HEK293 (cell line): ENCODE measurements at regions not wholly inside any gene's neighbourhood (a gene's known extent, or its start where the extent isn't known, plus 50 kb on each side); places are given as distances from the start of the nearest gene placed in this dataset.

Source experiments
- RBAK ChIP-seq: fragments of 450-650 bp; formaldehyde crosslinking; IDR thresholded peaks from 2 replicates; pipeline ENCODE4 v1.5.1; 2016; ENCODE audit warnings: missing biosample characterization, missing genetic modification characterization
- SALL2 ChIP-seq: fragments of 450-650 bp; formaldehyde crosslinking; IDR thresholded peaks from 2 replicates; pipeline ENCODE4 v1.5.0; 2017; ENCODE audit warnings: missing biosample characterization, mild to moderate bottlenecking, missing genetic modification characterization, borderline replicate concordance
- ZNF138 ChIP-seq: fragments of 450-650 bp; formaldehyde crosslinking; IDR thresholded peaks from 2 replicates; pipeline ENCODE4 v1.5.1; 2016; ENCODE audit warnings: missing biosample characterization, missing genetic modification characterization, borderline replicate concordance
- ZNF221 ChIP-seq: fragments of 450-650 bp; formaldehyde crosslinking; IDR thresholded peaks from 2 replicates; pipeline ENCODE4 v1.5.1; 2017; ENCODE audit warnings: missing biosample characterization, missing genetic modification characterization, borderline replicate concordance
- TF ChIP-seq, protein P1 (sequence below): fragments of 450-650 bp; formaldehyde crosslinking; IDR thresholded peaks from 2 replicates; pipeline ENCODE4 v1.5.1; 2016; ENCODE audit warnings: missing biosample characterization, missing genetic modification characterization
- TF ChIP-seq, protein P2 (sequence below): fragments of 450-650 bp; formaldehyde crosslinking; IDR thresholded peaks from 2 replicates; pipeline ENCODE4 v1.5.1; 2016; ENCODE audit warnings: missing biosample characterization, missing genetic modification characterization
- TF ChIP-seq, protein P3 (sequence below): fragments of 450-650 bp; formaldehyde crosslinking; IDR thresholded peaks from 2 replicates; pipeline ENCODE4 v1.5.1; 2016; ENCODE audit warnings: missing biosample characterization, missing genetic modification characterization

DNA sequence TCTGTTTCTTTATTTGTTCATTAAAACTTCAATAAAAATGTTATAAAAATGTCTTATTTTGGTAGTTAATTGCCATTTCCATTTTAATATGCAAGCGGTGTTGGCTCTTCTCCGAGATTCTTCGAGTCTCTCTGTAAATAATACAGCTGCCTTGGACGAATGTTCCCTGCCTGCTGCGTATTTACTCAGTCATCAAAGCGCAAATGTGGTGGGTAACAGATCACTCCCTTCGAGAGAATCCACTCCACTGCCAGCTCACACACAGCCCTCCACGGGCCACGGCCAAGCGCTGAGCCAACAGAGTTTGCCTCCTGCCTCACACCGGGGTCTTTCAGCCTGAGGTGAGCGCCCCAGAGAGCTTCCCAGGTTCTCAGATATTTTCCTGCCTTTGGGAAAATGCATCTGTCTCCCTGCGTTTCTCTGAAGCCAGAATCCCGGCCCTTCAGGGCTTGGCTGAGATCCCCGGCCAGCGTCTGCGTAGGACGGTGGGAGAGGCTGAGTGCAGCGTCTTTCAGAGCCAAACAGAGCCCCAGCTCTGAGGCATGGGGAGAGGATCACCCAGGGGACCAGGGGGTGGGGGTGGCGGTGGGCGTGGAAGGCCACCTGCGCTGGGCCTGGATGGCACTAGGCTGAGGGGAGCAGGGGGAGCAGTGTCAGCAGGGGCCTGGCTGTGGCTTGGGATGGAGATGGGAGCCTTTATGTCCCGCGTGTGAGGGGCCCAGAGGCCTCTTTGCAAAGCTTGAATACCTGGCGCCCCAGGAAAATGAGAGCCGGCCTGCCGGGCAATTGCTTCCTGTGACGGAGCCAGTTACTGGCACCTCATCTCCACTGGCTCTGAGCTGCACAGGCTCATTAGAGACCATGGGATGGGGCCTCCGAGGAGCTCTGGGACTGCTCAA is 248.7 kb downstream of the RBFOX3 start:
- TF ChIP-seq, protein P1, sequence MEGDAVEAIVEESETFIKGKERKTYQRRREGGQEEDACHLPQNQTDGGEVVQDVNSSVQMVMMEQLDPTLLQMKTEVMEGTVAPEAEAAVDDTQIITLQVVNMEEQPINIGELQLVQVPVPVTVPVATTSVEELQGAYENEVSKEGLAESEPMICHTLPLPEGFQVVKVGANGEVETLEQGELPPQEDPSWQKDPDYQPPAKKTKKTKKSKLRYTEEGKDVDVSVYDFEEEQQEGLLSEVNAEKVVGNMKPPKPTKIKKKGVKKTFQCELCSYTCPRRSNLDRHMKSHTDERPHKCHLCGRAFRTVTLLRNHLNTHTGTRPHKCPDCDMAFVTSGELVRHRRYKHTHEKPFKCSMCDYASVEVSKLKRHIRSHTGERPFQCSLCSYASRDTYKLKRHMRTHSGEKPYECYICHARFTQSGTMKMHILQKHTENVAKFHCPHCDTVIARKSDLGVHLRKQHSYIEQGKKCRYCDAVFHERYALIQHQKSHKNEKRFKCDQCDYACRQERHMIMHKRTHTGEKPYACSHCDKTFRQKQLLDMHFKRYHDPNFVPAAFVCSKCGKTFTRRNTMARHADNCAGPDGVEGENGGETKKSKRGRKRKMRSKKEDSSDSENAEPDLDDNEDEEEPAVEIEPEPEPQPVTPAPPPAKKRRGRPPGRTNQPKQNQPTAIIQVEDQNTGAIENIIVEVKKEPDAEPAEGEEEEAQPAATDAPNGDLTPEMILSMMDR (tag by site-specific recombination): no peak
- no peak for TF ChIP-seq ZNF221 (tag by site-specific recombination)
- no peak for TF ChIP-seq ZNF138 (tag by site-specific recombination)
- no peak for TF ChIP-seq SALL2 (tag by site-specific recombination)
- no peak for TF ChIP-seq RBAK (tag by site-specific recombination)
- TF ChIP-seq, protein P2, sequence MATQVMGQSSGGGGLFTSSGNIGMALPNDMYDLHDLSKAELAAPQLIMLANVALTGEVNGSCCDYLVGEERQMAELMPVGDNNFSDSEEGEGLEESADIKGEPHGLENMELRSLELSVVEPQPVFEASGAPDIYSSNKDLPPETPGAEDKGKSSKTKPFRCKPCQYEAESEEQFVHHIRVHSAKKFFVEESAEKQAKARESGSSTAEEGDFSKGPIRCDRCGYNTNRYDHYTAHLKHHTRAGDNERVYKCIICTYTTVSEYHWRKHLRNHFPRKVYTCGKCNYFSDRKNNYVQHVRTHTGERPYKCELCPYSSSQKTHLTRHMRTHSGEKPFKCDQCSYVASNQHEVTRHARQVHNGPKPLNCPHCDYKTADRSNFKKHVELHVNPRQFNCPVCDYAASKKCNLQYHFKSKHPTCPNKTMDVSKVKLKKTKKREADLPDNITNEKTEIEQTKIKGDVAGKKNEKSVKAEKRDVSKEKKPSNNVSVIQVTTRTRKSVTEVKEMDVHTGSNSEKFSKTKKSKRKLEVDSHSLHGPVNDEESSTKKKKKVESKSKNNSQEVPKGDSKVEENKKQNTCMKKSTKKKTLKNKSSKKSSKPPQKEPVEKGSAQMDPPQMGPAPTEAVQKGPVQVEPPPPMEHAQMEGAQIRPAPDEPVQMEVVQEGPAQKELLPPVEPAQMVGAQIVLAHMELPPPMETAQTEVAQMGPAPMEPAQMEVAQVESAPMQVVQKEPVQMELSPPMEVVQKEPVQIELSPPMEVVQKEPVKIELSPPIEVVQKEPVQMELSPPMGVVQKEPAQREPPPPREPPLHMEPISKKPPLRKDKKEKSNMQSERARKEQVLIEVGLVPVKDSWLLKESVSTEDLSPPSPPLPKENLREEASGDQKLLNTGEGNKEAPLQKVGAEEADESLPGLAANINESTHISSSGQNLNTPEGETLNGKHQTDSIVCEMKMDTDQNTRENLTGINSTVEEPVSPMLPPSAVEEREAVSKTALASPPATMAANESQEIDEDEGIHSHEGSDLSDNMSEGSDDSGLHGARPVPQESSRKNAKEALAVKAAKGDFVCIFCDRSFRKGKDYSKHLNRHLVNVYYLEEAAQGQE: no peak
- TF ChIP-seq, protein P3, sequence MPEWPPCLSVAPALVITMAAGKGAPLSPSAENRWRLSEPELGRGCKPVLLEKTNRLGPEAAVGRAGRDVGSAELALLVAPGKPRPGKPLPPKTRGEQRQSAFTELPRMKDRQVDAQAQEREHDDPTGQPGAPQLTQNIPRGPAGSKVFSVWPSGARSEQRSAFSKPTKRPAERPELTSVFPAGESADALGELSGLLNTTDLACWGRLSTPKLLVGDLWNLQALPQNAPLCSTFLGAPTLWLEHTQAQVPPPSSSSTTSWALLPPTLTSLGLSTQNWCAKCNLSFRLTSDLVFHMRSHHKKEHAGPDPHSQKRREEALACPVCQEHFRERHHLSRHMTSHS (tag by site-specific recombination): no peak
